OCI-LY3 (cell line): ENCODE measurements at regions not wholly inside any gene's neighbourhood (a gene's known extent, or its start where the extent isn't known, plus 50 kb on each side); places are given as distances from the start of the nearest gene placed in this dataset.

Experiments
- CTCF ChIP-seq: fragments of 200-600, 300-600 bp; sonication (generic); IDR thresholded peaks from 2 replicates; pipeline ENCODE4 v1.5.1; 2014; ENCODE audit warnings: antibody characterized with exemption, low read length, low read depth
- EZH2phosphoT487 ChIP-seq: fragments of 200-600 bp; shearing (Covaris generic); IDR thresholded peaks from 2 replicates; pipeline ENCODE4 v1.6.1; 2018; ENCODE audit warnings: antibody characterized with exemption, mixed run types, low read depth

GRCh38 chr20:60228255-60228654, 270.0 kb downstream of the CDH26 start:
- no peak for TF ChIP-seq CTCF
- no peak for TF ChIP-seq EZH2phosphoT487
